ENCODE measurements at regions not wholly inside any gene's neighbourhood (a gene's known extent, or its start where the extent isn't known, plus 50 kb on each side); places are given as distances from the start of the nearest gene placed in this dataset.
A peak's percentile ranks its signal among the peaks of the same experiment; 100 is the strongest.

DNA sequence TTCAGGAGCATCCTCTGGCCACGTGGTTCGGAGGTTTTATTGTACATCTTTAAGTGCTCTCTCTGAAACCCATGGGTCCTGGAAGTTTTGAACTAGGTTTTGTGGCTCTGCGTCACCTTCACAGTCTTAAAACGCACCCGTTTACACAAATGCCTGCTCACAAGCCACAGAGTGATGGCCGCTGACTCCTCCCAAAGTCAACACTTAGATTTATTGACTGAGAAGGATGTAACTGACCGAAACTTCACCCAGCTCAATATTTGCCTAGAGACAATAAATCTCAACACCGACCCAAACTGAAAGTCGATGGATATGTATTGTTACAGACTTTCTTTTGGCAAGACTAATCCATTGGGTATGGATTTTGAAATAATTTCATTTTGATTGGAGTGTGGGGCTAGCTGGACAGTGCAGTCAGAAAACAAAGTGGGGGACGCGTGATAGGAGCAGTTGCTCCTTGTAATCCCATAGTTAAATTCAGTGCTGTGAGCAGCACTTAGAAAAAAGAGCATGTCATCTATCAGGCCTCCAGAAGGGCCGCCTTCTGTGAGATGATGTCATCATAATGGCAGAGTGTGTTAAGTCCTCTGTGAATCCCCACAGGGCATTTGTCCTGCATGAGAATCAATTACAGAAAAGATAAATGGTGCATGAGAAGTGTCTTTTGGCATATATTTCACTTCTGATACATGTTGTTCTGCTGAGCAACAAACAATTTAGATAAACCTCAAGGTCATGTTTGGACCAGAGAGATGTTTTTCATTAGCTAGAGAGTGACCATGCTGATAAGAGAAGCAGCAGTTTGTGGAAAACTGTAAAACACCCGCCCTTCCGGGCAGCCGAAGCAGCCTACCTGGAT, 183.7 kb downstream of the INO80D start:
- DNase-seq (ENCODE audit: low spot score): peak; percentile 67

DNA sequence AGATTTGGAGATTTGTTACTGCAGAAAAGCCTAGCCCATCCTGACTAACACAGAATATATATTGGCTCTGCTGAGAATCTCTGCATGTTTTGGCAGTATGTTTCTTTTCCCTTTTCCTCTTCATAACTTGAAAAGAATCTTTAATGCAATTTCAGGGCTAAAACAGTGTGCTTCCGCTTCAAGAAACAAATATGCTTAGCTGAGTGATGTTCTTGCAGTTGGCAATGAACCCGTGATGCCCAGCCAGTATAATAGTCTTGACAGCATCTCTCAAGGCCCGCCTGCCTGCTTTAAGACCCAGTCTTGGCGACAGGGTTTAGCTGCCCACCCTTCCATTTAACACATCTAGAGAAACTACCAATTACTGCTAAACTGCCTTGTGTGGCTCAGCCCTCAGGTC, 184.5 kb downstream of the INO80D start:
- no peak for DNase-seq (ENCODE audit: low spot score)

DNA sequence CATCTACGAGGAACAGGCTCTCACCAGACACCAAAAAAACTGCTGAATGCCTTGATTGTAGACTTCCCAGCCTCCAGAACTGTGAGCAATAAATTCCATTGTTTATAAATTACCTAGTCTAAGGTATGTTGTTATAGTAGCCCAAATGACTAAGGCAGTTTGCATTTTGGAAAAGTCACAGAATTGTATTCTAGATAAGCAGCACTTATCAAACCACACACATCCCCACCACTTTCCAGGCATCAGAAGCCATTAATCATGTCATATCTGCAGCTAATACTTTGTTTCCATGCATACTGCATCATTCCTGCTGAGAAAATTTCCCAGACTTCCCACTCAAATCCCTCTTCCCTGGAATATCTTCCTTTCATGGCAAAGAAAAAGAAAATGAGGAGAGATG, 187.2 kb downstream of the INO80D start:
- no peak for DNase-seq (ENCODE audit: low spot score)

DNA sequence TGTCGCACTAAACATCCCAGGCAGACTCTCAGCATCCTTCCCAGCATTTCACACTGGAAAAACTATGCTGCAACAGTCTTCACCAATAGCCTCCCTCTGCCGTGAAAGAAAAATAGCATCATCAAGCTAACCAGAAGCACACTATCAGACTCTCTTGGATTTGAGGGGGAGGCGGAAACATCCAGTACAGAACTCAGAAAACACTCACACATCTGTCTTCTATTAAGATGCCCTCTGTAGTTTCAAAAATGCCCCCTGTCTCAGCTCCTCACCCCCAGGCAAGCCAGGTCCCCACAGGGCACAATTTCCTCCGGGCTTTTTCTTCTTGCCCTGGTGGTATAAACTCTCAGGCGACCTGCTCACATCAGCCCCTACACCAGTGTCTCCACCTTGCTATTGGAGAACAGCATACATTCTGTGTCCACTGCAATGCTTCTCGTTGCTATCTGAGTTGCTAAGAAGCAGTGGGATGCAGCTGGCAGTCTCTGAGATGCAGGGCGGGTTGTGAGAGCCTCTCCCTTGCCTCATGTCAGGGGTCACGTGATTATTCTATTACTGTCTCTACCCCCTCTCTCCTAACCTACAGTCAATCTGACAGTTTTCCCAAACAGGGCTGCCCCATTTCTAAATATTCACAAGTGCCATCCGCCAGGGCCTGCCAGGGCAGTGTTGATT, 189.9 kb downstream of the INO80D start:
- DNase-seq (ENCODE audit: low spot score): peak; percentile 50

DNA sequence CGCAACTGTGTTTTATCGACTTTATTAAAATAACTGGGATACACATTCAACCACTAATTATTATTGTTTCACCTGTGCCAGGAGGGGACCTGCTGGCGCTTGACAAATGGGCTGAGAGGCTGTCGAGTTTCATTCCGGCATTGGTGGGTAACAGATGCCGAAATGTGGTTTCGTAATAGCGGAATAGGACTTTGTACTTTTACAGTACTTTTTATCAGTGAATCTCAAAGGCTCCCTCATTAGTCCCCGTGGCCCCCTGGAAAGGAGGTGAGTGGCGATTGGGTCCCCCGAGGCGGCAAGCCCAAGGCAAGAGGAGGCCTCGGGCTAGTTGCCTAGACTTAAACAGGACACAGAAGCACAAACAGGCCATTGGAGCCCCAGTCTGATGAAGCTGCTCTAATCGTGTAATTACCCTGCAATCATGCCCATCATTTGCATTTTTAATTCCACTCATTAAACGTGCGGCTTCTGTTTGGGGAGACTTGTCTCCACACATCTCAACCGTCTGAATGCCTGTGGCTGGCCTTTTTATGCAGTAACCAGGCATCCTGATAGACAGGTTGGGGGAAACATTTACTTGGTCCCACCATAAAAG, 193.2 kb downstream of the INO80D start:
- no peak for DNase-seq (ENCODE audit: low spot score)

DNA sequence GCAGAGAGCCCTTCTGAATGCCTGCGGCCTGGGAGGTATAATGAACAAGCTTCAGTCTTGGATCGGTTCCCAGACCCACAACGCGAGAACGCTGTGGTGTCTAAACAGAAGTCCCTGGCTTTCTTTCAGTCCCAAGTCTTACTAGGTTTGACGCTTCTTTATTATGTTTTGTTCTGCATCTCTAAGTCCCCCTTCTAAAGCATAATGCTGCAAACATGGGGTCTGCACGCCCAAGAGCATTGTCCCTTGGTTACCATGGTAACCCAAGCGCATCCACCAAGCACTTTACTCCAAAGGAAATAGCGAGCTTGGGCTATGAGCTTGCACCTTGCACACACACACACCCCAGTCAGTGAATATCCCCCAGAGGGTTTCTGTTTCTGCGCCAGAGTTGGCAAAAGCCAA, 193.7 kb downstream of the INO80D start:
- peak; percentile 47 for DNase-seq (ENCODE audit: low spot score)

DNA sequence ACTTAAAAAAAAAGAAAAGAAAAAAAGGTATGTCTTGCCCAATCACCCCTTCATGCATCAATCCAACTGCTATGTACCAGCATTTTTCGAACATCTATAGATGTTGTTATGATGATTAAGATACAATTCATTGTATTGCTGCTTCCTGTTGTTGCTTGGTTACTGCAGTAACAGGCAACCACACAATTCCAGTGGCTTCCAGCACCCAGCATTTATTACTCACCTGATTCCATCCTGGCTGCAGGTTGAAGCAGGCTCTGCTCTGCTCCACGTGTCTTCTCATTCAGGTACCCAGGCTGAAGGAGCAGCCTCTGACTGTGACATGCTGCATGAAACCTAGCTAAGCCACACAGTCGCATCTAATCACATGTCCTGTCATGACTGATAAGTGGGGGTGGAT, 196.9 kb downstream of the INO80D start:
- no peak for DNase-seq (ENCODE audit: low spot score)

DNA sequence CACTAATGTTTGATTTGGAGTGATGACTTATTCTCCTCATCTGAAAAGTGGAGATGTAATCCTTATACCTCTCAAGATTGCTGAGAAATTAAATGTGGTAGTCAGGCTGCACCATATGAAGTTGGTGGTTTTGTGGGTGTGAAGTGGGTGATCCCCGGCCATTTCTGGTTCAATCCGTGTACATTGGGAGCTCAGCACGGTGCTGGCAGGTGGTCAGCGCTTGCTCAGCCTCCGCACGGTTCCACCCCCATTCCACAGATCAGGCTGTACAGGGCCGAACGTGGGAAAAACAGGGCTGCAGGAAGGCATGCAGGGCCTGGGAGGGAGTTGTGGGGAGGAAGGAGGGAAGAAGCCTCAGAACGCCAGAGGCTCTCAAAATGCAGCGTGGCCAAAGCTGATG, 198.3 kb downstream of the INO80D start:
- DNase-seq (ENCODE audit: low spot score): no peak

DNA sequence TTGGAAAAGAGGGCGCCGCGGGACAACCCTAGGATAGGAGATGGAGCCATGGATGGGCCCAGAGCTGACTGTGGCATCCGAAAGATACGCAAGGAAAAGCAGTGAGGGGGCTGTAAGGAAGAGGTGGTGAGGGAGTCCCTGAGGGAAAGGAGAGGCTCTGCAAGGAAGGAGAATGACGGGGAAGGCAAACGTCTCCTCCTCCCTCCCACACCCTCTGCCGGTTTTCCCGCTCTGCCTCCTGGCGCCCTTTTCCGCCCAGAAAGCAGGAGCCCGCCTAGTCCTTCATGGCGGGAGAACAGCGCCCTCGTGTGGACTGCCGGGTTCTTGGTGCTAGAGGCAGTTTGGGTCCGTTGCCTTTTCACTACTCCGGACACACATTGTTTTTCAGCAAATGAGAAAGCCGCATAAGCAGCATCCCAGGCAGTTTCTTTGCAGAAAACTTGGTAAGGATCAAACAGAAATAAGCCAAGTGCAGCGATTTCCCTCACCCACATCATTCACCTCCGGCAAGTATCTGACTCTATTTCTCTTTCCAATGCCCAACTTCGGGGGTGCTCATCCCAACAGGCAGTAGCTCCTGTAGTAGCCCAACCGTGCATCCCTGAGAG, 200.4 kb downstream of the INO80D start:
- DNase-seq (ENCODE audit: low spot score): peak; percentile 80

DNA sequence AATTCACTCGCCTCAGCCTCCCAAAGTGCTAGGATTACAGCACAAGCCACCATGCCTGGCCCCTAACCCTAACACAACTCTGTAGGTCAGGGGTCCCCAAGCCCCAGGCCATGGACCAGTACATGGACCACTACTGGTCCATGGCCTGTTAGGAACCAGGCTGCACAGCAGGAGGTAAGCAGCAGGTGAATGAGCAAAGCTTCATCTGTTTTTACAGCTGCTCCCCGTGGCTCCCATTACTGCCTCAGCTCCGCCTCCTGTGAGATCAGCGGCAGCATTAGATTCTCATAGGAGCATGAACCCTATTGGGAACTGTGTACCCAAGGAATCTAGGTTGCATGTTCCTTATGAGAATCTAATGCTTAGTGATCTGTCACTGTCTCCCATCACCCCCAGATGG, 201.7 kb downstream of the NRP2 start:
- no peak for DNase-seq (ENCODE audit: low spot score)

DNA sequence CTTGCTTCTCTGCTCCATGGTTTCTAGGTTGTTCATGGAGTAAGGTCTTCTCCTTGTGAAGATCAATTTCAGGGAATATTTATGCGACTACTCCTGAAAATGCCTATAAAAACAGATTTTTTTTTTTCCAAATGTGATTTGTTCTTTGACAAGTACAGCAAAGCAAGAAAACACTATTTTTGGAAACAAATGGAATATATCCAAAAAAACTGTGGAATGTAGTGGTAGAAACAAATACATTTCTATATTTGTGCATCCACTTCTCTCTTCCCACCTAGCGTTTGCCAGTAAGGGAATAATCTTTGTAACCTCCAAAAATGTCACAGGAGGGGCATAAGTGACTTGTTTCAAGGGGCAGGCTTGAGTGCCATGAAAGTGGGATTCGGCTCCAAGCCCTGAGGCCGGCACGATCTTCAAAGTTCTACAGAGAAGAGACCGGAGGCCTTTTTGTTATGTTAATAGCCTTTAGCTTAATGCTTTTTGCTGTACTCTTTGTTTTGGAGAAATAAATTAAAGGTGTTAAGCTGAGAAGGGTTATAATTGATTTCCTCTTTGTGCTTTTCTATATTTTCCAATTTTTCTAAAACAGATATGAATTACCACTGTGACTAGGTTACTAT, 200.6 kb downstream of the NRP2 start:
- DNase-seq (ENCODE audit: low spot score): no peak

DNA sequence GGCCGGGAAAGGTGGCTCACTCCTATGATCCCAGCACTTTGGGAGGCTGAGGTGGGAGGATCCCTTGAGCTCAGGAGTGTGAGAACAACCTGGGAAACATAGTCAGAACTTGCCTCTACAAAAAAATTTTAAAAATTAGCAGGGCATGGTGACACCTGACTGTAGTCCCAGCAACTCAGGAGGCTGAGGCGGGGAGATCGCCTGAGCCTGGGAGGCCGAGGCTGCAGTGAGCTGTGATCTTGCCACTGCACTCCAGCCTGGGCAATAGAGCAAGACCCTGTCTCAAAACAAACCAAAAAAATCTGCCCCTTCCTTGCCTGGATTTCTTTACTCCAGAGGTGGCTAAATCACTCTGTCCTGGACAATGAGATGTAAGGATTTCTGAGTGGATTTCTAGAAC, 197.7 kb downstream of the NRP2 start:
- DNase-seq (ENCODE audit: low spot score): no peak

DNA sequence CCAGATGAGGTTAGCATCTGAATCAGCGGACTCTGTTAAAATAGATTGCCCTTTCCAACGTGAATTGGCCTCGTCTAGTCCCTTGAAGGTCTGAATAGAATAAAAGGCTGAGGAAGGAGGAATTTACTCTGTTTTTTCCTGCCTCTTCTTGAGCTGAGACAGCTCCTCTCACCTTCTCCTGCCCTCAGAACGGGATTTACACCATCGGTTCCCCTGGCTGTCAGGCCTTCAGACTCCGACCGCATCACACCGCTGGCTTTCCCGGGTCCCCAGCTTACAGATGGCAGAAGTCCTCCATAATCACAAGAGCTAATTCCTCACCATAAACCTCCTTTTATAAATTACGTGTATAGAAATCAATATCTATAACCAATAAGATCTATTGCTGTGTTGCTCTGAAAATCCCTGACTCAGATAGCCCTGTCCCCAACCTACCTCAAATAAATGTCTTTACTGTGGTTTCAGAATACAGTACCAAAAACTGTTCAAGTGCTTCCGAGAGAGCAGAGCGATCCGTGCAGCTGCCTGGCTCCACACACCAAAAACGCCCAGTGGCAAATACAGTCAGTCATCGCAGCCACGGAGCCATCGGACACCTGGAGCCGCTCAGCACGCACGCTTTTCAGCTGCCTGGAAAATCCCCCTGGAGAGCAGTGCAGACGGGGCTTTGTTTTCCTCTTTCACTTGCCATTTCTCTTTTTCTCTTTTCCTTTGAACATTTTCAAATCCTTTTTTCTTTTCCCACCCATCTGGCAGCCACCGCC, 196.9 kb downstream of the NRP2 start:
- peak; percentile 32 for DNase-seq (ENCODE audit: low spot score)

DNA sequence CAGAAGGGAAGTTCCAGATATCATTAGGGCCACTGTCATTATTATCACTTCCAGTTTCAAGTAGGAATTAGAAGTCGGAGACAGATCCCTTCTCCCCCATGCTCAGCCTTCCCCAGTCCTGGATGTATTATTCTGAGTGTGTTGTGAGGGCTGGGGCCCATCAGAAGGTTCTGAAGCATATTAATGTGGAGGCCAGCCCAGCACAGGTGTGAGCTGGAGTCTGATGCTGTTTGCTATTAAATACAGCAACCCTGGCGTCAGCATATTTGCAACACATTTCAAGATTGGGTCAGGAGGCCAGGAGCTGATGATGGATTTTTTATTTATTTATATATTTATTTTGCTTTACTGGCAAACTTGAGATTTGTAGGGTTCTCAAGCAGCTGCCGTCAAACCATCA, 195.2 kb downstream of the NRP2 start:
- no peak for DNase-seq (ENCODE audit: low spot score)

DNA sequence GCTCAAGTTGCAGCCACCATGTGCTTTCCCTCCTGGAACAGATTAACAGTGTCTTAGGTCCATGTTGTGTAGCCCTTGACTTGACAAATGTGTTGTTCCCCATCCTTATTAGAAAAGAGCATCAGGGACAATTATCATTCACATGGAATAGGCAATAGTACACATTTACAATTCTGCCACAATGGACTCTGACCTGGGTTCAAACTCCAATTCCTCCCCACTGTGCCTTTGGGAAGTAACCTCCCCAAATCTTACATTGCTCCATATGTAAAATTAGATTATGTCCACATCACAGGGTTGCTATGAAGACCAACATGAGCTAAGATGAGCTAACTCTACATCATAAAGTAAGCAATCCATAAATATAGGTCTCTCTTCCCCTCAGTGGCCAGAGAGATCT, 193.8 kb downstream of the NRP2 start:
- no peak for DNase-seq (ENCODE audit: low spot score)

DNA sequence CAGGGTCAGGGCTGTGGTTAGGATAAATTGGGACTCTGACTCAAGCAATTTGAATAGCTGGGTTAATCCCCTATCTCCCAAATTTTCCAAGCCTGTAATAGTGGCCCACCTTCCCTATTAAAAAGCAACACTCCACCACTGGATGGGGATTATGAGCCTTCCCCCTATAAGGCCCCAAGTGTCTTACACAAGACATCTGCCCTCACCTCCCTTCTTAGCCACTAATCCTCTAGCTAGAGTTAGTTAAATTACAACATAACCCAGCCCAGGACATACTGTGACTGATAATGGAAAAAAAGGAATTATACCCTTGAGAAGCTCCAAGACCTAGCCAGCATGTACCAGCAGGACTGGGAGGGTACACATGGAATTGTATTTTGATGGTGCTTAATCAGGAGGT, 190.4 kb downstream of the NRP2 start:
- no peak for DNase-seq (ENCODE audit: low spot score)

DNA sequence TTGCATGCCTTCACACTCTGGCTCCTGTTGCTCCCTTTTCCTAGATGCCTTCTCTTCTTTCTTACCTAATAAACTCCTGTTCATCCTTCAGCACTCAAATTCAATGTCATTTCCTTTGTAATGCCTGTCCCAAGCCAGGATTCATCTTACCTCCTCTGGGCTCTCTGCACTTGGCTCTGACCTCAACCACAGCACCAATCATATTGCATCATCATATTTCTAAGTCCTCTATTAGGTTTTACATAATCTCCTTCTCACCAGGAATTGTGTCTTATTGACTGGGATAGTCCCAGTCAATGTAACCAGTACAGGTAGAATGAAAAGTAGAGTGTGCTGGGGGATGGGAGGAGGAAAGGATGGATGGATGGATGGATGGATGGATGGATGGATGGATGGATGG, 187.1 kb downstream of the NRP2 start:
- no peak for DNase-seq (ENCODE audit: low spot score)

DNA sequence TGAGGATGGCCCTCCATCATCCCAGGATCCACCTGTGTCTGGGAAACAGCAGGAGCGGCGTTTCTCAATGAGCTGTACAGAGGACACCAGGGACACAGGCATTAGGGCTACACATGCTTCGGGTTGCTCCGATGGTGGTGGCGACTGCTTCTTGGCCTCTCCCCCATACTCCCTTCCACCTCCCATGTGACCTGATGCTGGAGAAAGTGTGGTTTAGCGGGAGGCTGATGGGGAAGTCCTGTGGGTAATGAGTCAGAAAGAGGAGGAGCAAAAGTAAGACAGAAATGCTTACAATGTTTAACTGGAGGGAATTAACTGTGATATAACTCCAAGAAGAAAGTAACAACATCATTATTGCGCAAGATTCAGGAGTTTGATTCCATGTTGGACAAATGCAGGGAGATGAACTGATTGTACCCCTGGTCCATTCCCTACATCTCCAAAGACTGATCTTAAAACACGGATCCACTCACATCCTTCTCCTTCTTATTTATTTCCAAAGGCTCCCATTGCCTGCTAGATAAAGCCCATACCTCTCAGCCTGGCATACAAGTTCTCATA, 186.6 kb downstream of the NRP2 start:
- DNase-seq (ENCODE audit: low spot score): no peak

DNA sequence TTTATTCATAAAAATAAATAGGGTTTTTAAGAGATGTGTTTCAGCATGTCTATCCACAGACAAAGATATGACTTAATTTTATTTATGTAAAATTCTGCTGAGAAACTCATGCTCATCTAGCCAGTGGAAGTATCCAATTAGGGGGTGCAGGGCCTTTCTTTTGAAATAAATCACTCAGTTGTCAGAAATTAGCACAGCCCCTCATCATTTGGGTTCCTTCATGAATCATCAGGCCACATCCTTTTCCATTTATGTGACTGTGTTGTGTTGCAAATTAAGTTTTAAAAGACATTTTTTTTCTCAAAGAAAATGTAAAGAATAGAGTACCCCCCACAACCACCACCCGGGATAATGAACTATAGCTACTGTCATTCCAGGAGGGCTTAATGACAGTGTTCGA, 185.8 kb downstream of the NRP2 start:
- DNase-seq (ENCODE audit: low spot score): no peak

DNA sequence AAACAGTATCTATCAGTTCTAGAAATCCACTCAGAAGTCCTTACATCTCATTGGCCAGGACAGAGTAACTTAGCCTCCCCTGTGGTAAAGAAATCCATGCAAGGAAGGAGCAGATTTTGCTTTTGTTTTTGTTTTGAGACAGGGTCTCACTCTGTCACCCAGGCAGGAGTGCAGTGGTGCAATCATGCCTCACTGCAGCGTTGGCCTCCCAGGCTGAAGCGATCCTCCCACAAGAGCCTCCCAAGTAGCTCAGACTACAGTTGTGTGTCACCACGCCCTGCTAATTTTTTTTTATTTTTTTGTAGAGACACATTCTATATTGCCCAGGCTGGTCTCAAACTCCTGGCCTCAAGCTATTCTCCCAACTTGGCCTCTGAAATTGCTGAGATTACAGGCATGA, 185.1 kb downstream of the NRP2 start:
- DNase-seq (ENCODE audit: low spot score): no peak

DNA sequence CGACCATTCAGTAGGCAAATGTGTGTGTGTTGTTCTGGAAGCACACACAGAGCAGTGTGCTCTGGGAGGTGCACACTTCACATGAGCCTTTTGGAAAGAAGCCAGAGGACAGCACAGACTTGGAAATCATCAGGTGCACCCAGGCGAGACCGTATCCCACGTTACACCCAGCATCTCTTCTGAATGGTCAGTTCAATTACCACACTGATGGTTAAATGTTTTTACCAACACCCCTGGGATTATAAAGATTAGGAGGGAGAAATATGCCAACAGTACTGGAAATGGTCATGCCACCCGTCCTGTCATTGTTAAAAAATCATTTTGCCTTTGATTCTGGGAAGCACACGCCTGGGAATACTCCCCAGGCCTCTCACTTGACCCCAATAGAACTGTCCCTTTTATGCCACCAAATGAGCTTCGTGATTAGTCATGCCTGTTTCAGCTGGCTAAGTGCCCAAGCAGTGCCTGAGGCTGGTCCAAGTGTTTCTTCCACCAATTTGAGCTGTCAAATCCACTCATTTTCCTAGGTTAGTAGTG, 183.7 kb downstream of the NRP2 start:
- DNase-seq (ENCODE audit: low spot score): no peak
